MM.1S (cell line): ENCODE measurements at regions not wholly inside any gene's neighbourhood (a gene's known extent, or its start where the extent isn't known, plus 50 kb on each side); places are given as distances from the start of the nearest gene placed in this dataset.
"Not testable (repeated sequence)": the region's sequence is repeated elsewhere in the genome, so short reads cannot be mapped to it uniquely, and the experiment has no call there.

Source experiments
- DNase-seq: peaks from one replicate; pipeline ENCODE4 v3.0.0-alpha.2; 2015
- H2AFZ ChIP-seq: fragments of 300-600 bp; sonication (generic); 2 replicates; pipeline ENCODE4 v1.6.0; 2016; ENCODE audit warnings: antibody characterized with exemption, low read length
- H3F3A ChIP-seq: fragments of 300-600 bp; sonication (generic); 2 replicates; pipeline ENCODE4 v1.6.1; 2016; ENCODE audit warnings: mild to moderate bottlenecking, antibody characterized with exemption, low read length, moderate library complexity, mixed read lengths; ENCODE audit not compliant: insufficient read depth
- H3K27ac ChIP-seq: fragments of 300-600 bp; sonication (generic); 2 replicates; pipeline ENCODE4 v1.5.1; 2016; ENCODE audit warnings: mild to moderate bottlenecking, low read length
- H3K27me3 ChIP-seq: fragments of 300-600 bp; sonication (generic); replicated peaks from 2 replicates; pipeline ENCODE4 v1.6.0; 2016; ENCODE audit warnings: low read length; ENCODE audit not compliant: insufficient read depth
- H3K36me3 ChIP-seq: fragments of 300-600 bp; sonication (generic); replicated peaks from 2 replicates; pipeline ENCODE4 v1.6.1; 2016; ENCODE audit warnings: mild to moderate bottlenecking, low read length, mixed read lengths; ENCODE audit not compliant: insufficient read depth
- H3K4me1 ChIP-seq: fragments of 300-600 bp; sonication (generic); 2 replicates; pipeline ENCODE4 v1.6.1; 2016; ENCODE audit warnings: low read length, mixed read lengths
- H3K4me2 ChIP-seq: fragments of 300-600 bp; sonication (generic); 2 replicates; pipeline ENCODE4 v1.6.0; 2016; ENCODE audit warnings: low read depth, low read length
- H3K4me3 ChIP-seq: fragments of 300-600 bp; sonication (generic); 2 replicates; pipeline ENCODE4 v1.5.1; 2016; ENCODE audit warnings: low read length, mixed read lengths
- H3K79me2 ChIP-seq: fragments of 300-600 bp; sonication (generic); 2 replicates; pipeline ENCODE4 v1.6.1; 2016; ENCODE audit warnings: mixed run types, low read length, mixed read lengths
- H3K9ac ChIP-seq: fragments of 300-600 bp; sonication (generic); 2 replicates; pipeline ENCODE4 v1.6.1; 2016; ENCODE audit warnings: low read length, mixed read lengths
- H3K9me2 ChIP-seq: fragments of 300-600 bp; sonication (generic); replicated peaks from 2 replicates; pipeline ENCODE4 v1.6.1; 2016; ENCODE audit warnings: mild to moderate bottlenecking, low read length, mixed read lengths; ENCODE audit not compliant: insufficient read depth
- H3K9me3 ChIP-seq: fragments of 300-600 bp; sonication (generic); replicated peaks from 2 replicates; pipeline ENCODE4 v1.6.1; 2016; ENCODE audit warnings: mild to moderate bottlenecking, low read length, mixed read lengths; ENCODE audit not compliant: insufficient read depth
- H4K20me1 ChIP-seq: fragments of 300-600 bp; sonication (generic); 2 replicates; pipeline ENCODE4 v1.6.1; 2016; ENCODE audit warnings: mild to moderate bottlenecking, low read length, moderate library complexity, mixed read lengths; ENCODE audit not compliant: insufficient read depth
- EZH2 ChIP-seq: fragments of 300-600 bp; sonication (generic); optimal IDR thresholded peaks from 2 replicates; pipeline ENCODE3; 2017; ENCODE audit warnings: low read depth, mild to moderate bottlenecking, antibody characterized with exemption, low read length, mixed read lengths
- EZH2phosphoT487 ChIP-seq: fragments of 300-600 bp; sonication (generic); IDR thresholded peaks from 2 replicates; pipeline ENCODE4 v1.6.1; 2018; ENCODE audit warnings: antibody characterized with exemption, low read length
- TF ChIP-seq, protein P1 (sequence below): fragments of 300-600 bp; sonication (generic); IDR thresholded peaks from 2 replicates; pipeline ENCODE4 v1.5.1; 2016; ENCODE audit warnings: antibody characterized with exemption, low read length, mixed read lengths

DNA sequence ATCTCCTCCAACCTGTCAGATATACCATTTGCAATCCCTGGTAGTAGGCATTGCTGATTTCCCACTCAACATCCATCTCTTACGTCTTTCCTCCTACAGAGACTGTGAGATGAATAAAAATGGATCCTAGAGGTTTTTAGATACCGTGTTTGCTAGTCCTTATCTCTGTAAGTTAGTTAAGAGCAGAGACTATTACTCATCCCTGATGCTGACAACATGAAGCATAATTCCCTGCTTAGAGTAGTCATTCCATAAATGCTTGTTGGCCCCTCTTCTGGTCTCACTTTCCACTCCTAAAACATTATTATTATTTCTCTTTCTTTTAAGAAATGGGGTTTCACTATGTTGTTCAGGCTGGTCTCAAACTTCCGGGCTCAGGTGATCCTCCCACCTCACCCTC, 136.2 kb downstream of the RTP4 start:
- no peaks in the 10 kb centered on the region for H3K4me1 ChIP-seq
- H3K4me2 ChIP-seq, result no peak overlapping the region
- no peaks in the 10 kb centered on the region for H3K9me3 ChIP-seq
- H3K27ac ChIP-seq, result no peak overlapping the region
- DNase-seq, result no peak
- H4K20me1 ChIP-seq, result no peaks in the 10 kb centered on the region
- no peak overlapping the region for H2AFZ ChIP-seq
- no peak overlapping the region for H3K4me3 ChIP-seq
- no peaks in the 10 kb centered on the region for H3K79me2 ChIP-seq
- H3K9ac ChIP-seq, result no peak overlapping the region
- H3K9me2 ChIP-seq, result no peaks in the 10 kb centered on the region
- H3K27me3 ChIP-seq, result no peaks in the 10 kb centered on the region
- TF ChIP-seq EZH2 (no peak), EZH2phosphoT487 (no peak)
- TF ChIP-seq, protein P1, sequence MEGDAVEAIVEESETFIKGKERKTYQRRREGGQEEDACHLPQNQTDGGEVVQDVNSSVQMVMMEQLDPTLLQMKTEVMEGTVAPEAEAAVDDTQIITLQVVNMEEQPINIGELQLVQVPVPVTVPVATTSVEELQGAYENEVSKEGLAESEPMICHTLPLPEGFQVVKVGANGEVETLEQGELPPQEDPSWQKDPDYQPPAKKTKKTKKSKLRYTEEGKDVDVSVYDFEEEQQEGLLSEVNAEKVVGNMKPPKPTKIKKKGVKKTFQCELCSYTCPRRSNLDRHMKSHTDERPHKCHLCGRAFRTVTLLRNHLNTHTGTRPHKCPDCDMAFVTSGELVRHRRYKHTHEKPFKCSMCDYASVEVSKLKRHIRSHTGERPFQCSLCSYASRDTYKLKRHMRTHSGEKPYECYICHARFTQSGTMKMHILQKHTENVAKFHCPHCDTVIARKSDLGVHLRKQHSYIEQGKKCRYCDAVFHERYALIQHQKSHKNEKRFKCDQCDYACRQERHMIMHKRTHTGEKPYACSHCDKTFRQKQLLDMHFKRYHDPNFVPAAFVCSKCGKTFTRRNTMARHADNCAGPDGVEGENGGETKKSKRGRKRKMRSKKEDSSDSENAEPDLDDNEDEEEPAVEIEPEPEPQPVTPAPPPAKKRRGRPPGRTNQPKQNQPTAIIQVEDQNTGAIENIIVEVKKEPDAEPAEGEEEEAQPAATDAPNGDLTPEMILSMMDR, result no peak
- no peaks in the 10 kb centered on the region for H3K36me3 ChIP-seq
- no peaks in the 10 kb centered on the region for H3F3A ChIP-seq

DNA sequence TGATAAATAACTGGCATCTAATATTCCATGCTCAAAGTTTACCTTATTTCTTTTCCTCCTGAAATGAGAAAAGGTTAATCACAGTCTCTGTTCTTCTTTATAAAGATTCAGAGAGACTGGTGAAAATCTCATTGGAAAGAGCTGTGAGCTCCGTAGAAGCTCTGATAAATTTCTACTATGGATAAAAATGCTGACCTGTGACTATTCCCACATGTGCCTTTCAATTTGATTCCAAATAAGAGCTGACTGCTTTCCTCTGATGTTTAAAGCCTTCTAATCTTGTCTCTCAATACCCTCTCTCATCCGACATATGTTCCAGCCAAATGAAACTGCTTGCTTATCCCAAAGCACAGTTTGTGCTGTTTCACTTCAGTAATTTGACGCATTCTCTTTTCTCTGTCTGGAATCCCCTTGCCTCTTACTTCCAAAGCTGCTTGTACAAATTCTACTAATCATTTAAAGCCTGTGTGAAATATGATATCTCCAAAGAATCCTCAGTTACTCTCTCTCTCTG, 130.1 kb downstream of the RTP4 start:
- Histone ChIP-seq H3K9me3 (no peaks in the 10 kb centered on the region), H3K4me2 (no peak overlapping the region), H3F3A (no peaks in the 10 kb centered on the region), H3K79me2 (no peaks in the 10 kb centered on the region), H3K9ac (no peak overlapping the region), H3K4me3 (no peak overlapping the region), H4K20me1 (no peaks in the 10 kb centered on the region), H3K27me3 (no peaks in the 10 kb centered on the region), H3K4me1 (no peaks in the 10 kb centered on the region), H3K9me2 (no peaks in the 10 kb centered on the region), H3K27ac (no peak overlapping the region), H2AFZ (no peak overlapping the region), H3K36me3 (no peaks in the 10 kb centered on the region)
- DNase-seq, result no peak
- TF ChIP-seq EZH2phosphoT487 (no peak), EZH2 (no peak)
- TF ChIP-seq, protein P1, result no peak

DNA sequence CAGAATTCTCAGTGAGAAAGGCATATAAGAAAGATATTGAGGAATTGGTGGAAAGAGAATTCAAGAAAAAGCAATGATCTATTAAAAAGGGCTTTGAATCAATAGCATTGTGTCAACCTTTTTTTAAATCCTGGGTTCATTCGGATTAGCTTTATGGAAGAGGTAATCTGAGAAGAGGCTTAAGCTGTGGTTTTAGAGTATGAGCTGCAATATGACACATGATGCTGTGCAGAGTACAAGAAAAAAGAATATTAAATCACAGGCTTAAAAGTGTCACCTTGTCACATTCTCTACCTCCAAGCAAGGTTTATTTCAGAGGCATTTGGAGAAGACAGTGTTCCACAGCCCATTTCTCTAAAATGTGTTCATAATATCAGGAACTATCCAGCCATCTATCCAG, 128.9 kb downstream of the RTP4 start:
- Histone ChIP-seq H3K4me3 (no peak overlapping the region), H3F3A (no peaks in the 10 kb centered on the region), H4K20me1 (no peaks in the 10 kb centered on the region), H3K9ac (no peak overlapping the region), H3K4me1 (no peaks in the 10 kb centered on the region), H3K79me2 (no peaks in the 10 kb centered on the region), H2AFZ (no peak overlapping the region), H3K9me3 (no peaks in the 10 kb centered on the region), H3K27me3 (no peaks in the 10 kb centered on the region), H3K4me2 (no peak overlapping the region), H3K36me3 (no peaks in the 10 kb centered on the region), H3K27ac (no peak overlapping the region), H3K9me2 (no peaks in the 10 kb centered on the region)
- TF ChIP-seq, protein P1, result no peak
- TF ChIP-seq EZH2phosphoT487, result no peak
- TF ChIP-seq EZH2, result no peak
- DNase-seq, result no peak

DNA sequence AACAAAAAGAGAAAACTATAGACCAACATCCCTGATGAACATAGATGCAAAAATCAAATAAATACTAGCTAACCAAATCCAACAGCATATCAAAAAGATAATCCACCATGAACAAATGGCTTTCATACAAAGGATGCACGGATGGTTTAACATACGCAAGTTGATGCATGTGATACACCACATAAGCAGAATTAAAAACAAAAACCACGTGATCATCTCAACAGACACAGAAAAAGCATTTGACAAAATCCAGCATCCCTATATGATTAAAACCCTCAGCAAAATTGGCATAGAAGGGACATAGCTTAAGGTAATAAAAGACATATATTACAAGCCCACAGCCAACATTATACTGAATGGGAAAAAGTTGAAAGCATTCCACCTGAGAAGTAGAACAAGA, 125.9 kb downstream of the RTP4 start:
- H4K20me1 ChIP-seq, H3K9me3 ChIP-seq, H3K4me3 ChIP-seq, H3K4me2 ChIP-seq, H3K9ac ChIP-seq, H2AFZ ChIP-seq, H3F3A ChIP-seq, H3K79me2 ChIP-seq, H3K36me3 ChIP-seq, H3K27me3 ChIP-seq, DNase-seq, H3K9me2 ChIP-seq, H3K27ac ChIP-seq, H3K4me1 ChIP-seq: not testable (repeated sequence)
